Neutrophil (primary cell): ENCODE measurements at regions not wholly inside any gene's neighbourhood (a gene's known extent, or its start where the extent isn't known, plus 50 kb on each side); places are given as distances from the start of the nearest gene placed in this dataset.
"Not testable (repeated sequence)": the region's sequence is repeated elsewhere in the genome, so short reads cannot be mapped to it uniquely, and the experiment has no call there.

Source experiments
- H3K27ac ChIP-seq: fragments of 200-600 bp; sonication (generic); 2 replicates; pipeline ENCODE4 v1.5.1; 2016; ENCODE audit warnings: mild to moderate bottlenecking, moderate library complexity
- H3K27me3 ChIP-seq: fragments of 200-600 bp; sonication (generic); 2 replicates; pipeline ENCODE4 v1.6.0; 2016; ENCODE audit warnings: mild to moderate bottlenecking
- H3K36me3 ChIP-seq: fragments of 200-600 bp; sonication (generic); 2 replicates; pipeline ENCODE4 v1.5.1; 2017
- H3K4me1 ChIP-seq, 2 experiments: fragments of 200-600 bp in 1 of 2; sonication (generic) in 1 of 2; 1 replicate in 1 of 2; 2 replicates in 1 of 2; pipeline versions ENCODE4 v1.5.1 to v1.6.1; 2013 to 2016; ENCODE audit warnings: low read depth in 1 of 2, low read length in 1 of 2, mild to moderate bottlenecking in 1 of 2, moderate library complexity in 1 of 2; ENCODE audit not compliant: control insufficient read depth in 1 of 2, insufficient read depth in 1 of 2
- H3K4me3 ChIP-seq, 2 experiments: fragments of 200-600 bp in 1 of 2; sonication (generic) in 1 of 2; 1 replicate in 1 of 2; 2 replicates in 1 of 2; pipeline ENCODE4 v1.5.1; 2013 to 2016; ENCODE audit warnings: low read depth in 1 of 2, low read length in 1 of 2, mild to moderate bottlenecking in 1 of 2, moderate library complexity in 1 of 2
- H3K9me3 ChIP-seq: fragments of 200-600 bp; sonication (generic); 2 replicates; pipeline ENCODE4 v1.5.1; 2016
- TF ChIP-seq, protein P1 (sequence below): fragments of 200-600 bp; sonication (generic); IDR thresholded peaks from 2 replicates; pipeline ENCODE4 v1.5.1; 2016; ENCODE audit warnings: antibody characterized with exemption

GRCh38 chr4:18626366-18626765 lies 604.8 kb upstream of the LCORL start:
- TF ChIP-seq, protein P1, sequence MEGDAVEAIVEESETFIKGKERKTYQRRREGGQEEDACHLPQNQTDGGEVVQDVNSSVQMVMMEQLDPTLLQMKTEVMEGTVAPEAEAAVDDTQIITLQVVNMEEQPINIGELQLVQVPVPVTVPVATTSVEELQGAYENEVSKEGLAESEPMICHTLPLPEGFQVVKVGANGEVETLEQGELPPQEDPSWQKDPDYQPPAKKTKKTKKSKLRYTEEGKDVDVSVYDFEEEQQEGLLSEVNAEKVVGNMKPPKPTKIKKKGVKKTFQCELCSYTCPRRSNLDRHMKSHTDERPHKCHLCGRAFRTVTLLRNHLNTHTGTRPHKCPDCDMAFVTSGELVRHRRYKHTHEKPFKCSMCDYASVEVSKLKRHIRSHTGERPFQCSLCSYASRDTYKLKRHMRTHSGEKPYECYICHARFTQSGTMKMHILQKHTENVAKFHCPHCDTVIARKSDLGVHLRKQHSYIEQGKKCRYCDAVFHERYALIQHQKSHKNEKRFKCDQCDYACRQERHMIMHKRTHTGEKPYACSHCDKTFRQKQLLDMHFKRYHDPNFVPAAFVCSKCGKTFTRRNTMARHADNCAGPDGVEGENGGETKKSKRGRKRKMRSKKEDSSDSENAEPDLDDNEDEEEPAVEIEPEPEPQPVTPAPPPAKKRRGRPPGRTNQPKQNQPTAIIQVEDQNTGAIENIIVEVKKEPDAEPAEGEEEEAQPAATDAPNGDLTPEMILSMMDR = no peak
- Histone ChIP-seq H3K9me3 (no peaks in the 10 kb centered on the region), H3K4me1 (no peaks in the 10 kb centered on the region), H3K36me3 (no peaks in the 10 kb centered on the region), H3K27ac (no peak overlapping the region), H3K27me3 (no peaks in the 10 kb centered on the region), H3K4me3 (no peak overlapping the region)

GRCh38 chr4:18621186-18621585 lies 599.6 kb upstream of the LCORL start:
- Histone ChIP-seq H3K4me1 (no peaks in the 10 kb centered on the region), H3K36me3 (no peaks in the 10 kb centered on the region), H3K4me3 (no peak overlapping the region), H3K9me3 (no peaks in the 10 kb centered on the region), H3K27ac (no peak overlapping the region), H3K27me3 (no peaks in the 10 kb centered on the region)
- TF ChIP-seq, protein P1 = no peak

DNA sequence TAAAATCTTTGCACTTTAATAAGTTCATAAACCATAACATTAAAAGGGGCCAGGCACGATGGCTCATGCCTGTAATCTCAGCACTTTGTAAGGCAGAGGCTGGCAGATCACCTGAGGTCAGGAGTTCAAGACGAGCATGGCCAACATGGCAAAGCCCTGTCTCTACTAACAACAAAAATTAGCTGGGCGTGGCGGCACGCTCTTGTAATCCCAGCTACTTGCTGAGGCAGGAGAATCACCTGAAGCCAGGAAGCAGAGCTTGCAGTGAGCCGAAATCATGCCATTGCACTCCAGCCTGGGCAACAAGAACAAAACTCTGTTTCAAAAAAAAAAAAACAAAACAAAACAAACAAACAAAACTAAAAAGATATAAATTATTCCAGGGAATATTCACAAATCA lies 595.2 kb upstream of the LCORL start:
- no peaks in the 10 kb centered on the region for H3K4me1 ChIP-seq
- H3K4me3 ChIP-seq = no peak overlapping the region
- H3K27ac ChIP-seq = no peak overlapping the region
- no peaks in the 10 kb centered on the region for H3K36me3 ChIP-seq
- peaks cover 3% of the 10 kb centered on the region for H3K9me3 ChIP-seq
- no peaks in the 10 kb centered on the region for H3K27me3 ChIP-seq
- TF ChIP-seq, protein P1 = no peak

DNA sequence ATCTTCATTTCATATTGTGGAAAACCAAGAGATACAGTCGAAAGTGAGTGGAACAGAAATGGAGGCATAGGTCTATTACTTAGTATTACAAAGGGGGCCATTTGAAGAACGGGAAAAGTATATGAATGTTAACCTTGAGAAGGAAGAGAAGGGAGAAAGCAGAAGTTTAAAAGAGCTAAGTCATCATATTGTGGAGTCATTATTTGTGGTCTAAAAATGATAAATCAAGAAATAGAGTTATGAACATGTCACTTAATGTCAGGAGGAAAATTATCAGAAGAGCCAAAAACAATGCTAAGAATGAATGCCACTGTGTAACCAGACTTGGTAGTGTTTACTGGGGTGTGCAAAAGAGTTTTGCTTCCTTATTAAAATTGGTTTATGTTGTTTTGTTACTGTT lies 589.5 kb upstream of the LCORL start:
- no peak overlapping the region for H3K4me3 ChIP-seq
- H3K27ac ChIP-seq = no peak overlapping the region
- TF ChIP-seq, protein P1 = no peak
- H3K9me3 ChIP-seq = peaks cover 3% of the 10 kb centered on the region
- no peaks in the 10 kb centered on the region for H3K36me3 ChIP-seq
- H3K27me3 ChIP-seq = no peaks in the 10 kb centered on the region
- no peaks in the 10 kb centered on the region for H3K4me1 ChIP-seq

GRCh38 chr4:18608908-18609533 lies 587.5 kb upstream of the LCORL start:
- TF ChIP-seq, protein P1 = no peak
- Histone ChIP-seq H3K9me3 (peaks cover 3% of the 10 kb centered on the region), H3K27ac (no peak overlapping the region), H3K36me3 (no peaks in the 10 kb centered on the region), H3K4me3 (no peak overlapping the region), H3K4me1 (no peaks in the 10 kb centered on the region), H3K27me3 (no peaks in the 10 kb centered on the region)

- not testable (repeated sequence) for H3K9me3 ChIP-seq, H3K27ac ChIP-seq, H3K36me3 ChIP-seq, H3K4me1 ChIP-seq, H3K27me3 ChIP-seq, H3K4me3 ChIP-seq
Observed at GRCh38 chr4:18602610-18603009, 581.1 kb upstream of the LCORL start.
